ENCODE measurements at regions not wholly inside any gene's neighbourhood (a gene's known extent, or its start where the extent isn't known, plus 50 kb on each side); places are given as distances from the start of the nearest gene placed in this dataset.

GRCh38 chr7:80999100-80999499 lies 80.2 kb upstream of the SEMA3C start:
- TF ChIP-seq, protein P1, sequence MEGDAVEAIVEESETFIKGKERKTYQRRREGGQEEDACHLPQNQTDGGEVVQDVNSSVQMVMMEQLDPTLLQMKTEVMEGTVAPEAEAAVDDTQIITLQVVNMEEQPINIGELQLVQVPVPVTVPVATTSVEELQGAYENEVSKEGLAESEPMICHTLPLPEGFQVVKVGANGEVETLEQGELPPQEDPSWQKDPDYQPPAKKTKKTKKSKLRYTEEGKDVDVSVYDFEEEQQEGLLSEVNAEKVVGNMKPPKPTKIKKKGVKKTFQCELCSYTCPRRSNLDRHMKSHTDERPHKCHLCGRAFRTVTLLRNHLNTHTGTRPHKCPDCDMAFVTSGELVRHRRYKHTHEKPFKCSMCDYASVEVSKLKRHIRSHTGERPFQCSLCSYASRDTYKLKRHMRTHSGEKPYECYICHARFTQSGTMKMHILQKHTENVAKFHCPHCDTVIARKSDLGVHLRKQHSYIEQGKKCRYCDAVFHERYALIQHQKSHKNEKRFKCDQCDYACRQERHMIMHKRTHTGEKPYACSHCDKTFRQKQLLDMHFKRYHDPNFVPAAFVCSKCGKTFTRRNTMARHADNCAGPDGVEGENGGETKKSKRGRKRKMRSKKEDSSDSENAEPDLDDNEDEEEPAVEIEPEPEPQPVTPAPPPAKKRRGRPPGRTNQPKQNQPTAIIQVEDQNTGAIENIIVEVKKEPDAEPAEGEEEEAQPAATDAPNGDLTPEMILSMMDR (IDR thresholded peaks at IDR 0.05): no peak
- TF ChIP-seq POLR2A (IDR thresholded peaks at IDR 0.05): no peak
